KMS-11 (cell line): ENCODE measurements at regions not wholly inside any gene's neighbourhood (a gene's known extent, or its start where the extent isn't known, plus 50 kb on each side); places are given as distances from the start of the nearest gene placed in this dataset.

ENCODE experiments used
- H2AFZ ChIP-seq: fragments of 200-600 bp; sonication (generic); 2 replicates; pipeline ENCODE4 v1.6.1; 2016; ENCODE audit warnings: antibody characterized with exemption, mixed run types, low read depth
- H3K27ac ChIP-seq: fragments of 200-600 bp; sonication (generic); 2 replicates; pipeline ENCODE4 v1.6.1; 2016; ENCODE audit warnings: mild to moderate bottlenecking, mixed run types
- H3K27me3 ChIP-seq: fragments of 200-600 bp; sonication (generic); 2 replicates; pipeline ENCODE4 v1.6.1; 2017; ENCODE audit warnings: mild to moderate bottlenecking, low read depth, mixed run types, moderate library complexity; ENCODE audit not compliant: insufficient read depth
- H3K36me3 ChIP-seq: fragments of 200-600 bp; sonication (generic); 2 replicates; pipeline ENCODE4 v1.6.1; 2017; ENCODE audit warnings: mild to moderate bottlenecking, mixed run types; ENCODE audit not compliant: insufficient read depth
- H3K4me1 ChIP-seq: fragments of 200-600 bp; sonication (generic); 2 replicates; pipeline ENCODE4 v1.6.1; 2016; ENCODE audit warnings: mild to moderate bottlenecking, low read depth, mixed run types; ENCODE audit not compliant: poor library complexity, severe bottlenecking
- H3K4me2 ChIP-seq: fragments of 200-600 bp; sonication (generic); 2 replicates; pipeline ENCODE4 v1.7.0; 2016; ENCODE audit warnings: mild to moderate bottlenecking, mixed run types
- H3K4me3 ChIP-seq: fragments of 200-600 bp; sonication (generic); IDR thresholded peaks from 2 replicates; pipeline ENCODE4 v1.6.1; 2017; ENCODE audit warnings: low read depth, low read length, mixed read lengths; ENCODE audit not compliant: insufficient read depth
- H3K79me2 ChIP-seq: fragments of 200-600 bp; sonication (generic); 2 replicates; pipeline ENCODE4 v1.6.1; 2016; ENCODE audit warnings: low read depth, mixed run types; ENCODE audit not compliant: insufficient read depth
- H3K9ac ChIP-seq: fragments of 200-600 bp; sonication (generic); 2 replicates; pipeline ENCODE4 v1.6.1; 2016; ENCODE audit warnings: mild to moderate bottlenecking, mixed run types
- H4K20me1 ChIP-seq: fragments of 200-600 bp; sonication (generic); 2 replicates; pipeline ENCODE4 v1.6.1; 2016; ENCODE audit warnings: mild to moderate bottlenecking, mixed run types; ENCODE audit not compliant: insufficient read depth
- CTCF ChIP-seq: fragments of 200-600 bp; sonication (generic); conservative IDR thresholded peaks from 2 replicates; pipeline ENCODE4 v1.6.1; 2017; ENCODE audit warnings: low read depth, mild to moderate bottlenecking, antibody characterized with exemption, low read length, moderate library complexity, mixed read lengths

GRCh38 chr13:85528491-85529217 is 270.6 kb downstream of the SLITRK6 start:
- Histone ChIP-seq H3K4me3 (no peak overlapping the region), H3K4me1 (no peaks in the 10 kb centered on the region), H3K27me3 (no peaks in the 10 kb centered on the region), H3K9ac (no peak overlapping the region), H3K36me3 (no peaks in the 10 kb centered on the region), H3K4me2 (no peak overlapping the region), H2AFZ (no peak overlapping the region), H3K79me2 (no peaks in the 10 kb centered on the region), H4K20me1 (no peaks in the 10 kb centered on the region), H3K27ac (no peak overlapping the region)
- no peak for TF ChIP-seq CTCF

DNA sequence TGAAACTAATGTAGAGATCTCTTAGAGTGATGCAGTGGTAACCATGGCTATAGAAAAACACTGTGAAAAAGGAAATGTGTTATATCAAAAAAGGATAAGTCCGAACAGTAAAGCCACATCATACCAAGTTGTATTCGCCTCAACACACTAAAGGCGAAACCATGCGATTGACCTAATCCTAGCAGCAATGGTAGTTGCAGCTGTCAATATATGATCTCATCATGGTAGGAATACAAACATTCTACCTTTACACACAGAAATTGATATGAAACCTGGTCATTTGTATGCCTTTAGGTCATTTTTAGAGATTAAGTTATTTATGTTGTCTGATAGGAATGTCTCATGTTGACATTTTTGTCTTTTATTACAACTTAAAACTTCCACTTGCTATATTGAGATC is 271.9 kb downstream of the SLITRK6 start:
- Histone ChIP-seq H2AFZ (no peak overlapping the region), H3K4me1 (no peaks in the 10 kb centered on the region), H3K36me3 (no peaks in the 10 kb centered on the region), H4K20me1 (no peaks in the 10 kb centered on the region), H3K27ac (no peak overlapping the region), H3K4me3 (no peak overlapping the region), H3K9ac (no peak overlapping the region), H3K4me2 (no peak overlapping the region), H3K27me3 (no peaks in the 10 kb centered on the region), H3K79me2 (no peaks in the 10 kb centered on the region)
- no peak for TF ChIP-seq CTCF

GRCh38 chr13:85525411-85525810 is 273.8 kb downstream of the SLITRK6 start:
- Histone ChIP-seq H3K27me3 (no peaks in the 10 kb centered on the region), H3K36me3 (no peaks in the 10 kb centered on the region), H3K4me2 (no peak overlapping the region), H3K9ac (no peak overlapping the region), H4K20me1 (no peaks in the 10 kb centered on the region), H3K79me2 (no peaks in the 10 kb centered on the region), H3K4me1 (no peaks in the 10 kb centered on the region), H2AFZ (no peak overlapping the region), H3K4me3 (no peak overlapping the region), H3K27ac (no peak overlapping the region)
- no peak for TF ChIP-seq CTCF

- no peak overlapping the region for H2AFZ ChIP-seq
- no peak overlapping the region for H3K9ac ChIP-seq
- no peak overlapping the region for H3K4me2 ChIP-seq
These were observed 277.6 kb downstream of the SLITRK6 start for GRCh38 chr13:85521657-85522056.

More at GRCh38 chr13:85521657-85522056, 277.6 kb downstream of the SLITRK6 start:
- Histone ChIP-seq H3K79me2 (no peaks in the 10 kb centered on the region), H3K4me3 (no peak overlapping the region), H4K20me1 (no peaks in the 10 kb centered on the region), H3K4me1 (no peaks in the 10 kb centered on the region), H3K27ac (no peak overlapping the region), H3K36me3 (no peaks in the 10 kb centered on the region), H3K27me3 (no peaks in the 10 kb centered on the region)
- no peak for TF ChIP-seq CTCF
